Kidney capillary endothelial cell (primary cell): ENCODE measurements at regions not wholly inside any gene's neighbourhood (a gene's known extent, or its start where the extent isn't known, plus 50 kb on each side); places are given as distances from the start of the nearest gene placed in this dataset.
"Not testable (repeated sequence)": the region's sequence is repeated elsewhere in the genome, so short reads cannot be mapped to it uniquely, and the experiment has no call there.

Experiments
- DNase-seq: peaks from one replicate; pipeline ENCODE4 v3.0.0-alpha.2; 2018; ENCODE audit warnings: low spot score

DNA sequence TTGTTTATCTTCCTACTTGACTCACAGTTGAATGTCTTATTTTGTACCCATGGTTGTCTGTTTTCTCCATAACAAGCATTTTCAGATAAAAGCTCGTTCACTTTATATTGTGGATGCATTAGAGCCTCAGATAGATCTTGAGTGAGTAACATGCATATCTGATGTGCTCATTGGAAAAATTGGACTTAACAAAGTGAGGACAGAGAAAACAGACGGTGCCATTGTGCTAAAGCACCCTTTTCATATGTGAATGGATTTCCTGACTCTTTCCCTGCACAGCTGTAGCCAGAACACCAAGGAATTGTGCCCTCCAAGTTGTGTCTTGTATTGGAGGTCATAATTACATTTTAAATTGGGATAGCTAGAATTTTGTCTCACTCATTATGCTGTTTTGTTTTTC is 325.8 kb upstream of the MEF2C start:
- no peak for DNase-seq

DNA sequence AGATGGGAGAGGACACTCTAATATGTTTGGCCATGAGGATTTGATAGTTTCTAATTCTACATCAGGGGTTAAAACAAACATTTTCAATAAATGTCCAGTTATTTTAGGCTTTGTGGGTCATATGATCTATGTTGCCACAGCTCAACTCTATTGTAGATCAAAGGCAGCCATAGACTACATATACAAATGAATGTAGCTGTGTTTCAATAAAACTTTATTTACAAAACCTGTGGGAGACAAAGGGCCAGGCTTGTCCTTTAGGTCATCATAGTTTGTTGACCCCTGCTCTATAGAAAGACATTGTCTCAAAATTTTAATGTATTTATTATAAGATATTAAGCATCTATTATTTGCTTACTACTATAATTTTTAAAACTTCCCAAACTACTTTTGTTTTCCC is 325.4 kb upstream of the MEF2C start:
- DNase-seq = no peak

DNA sequence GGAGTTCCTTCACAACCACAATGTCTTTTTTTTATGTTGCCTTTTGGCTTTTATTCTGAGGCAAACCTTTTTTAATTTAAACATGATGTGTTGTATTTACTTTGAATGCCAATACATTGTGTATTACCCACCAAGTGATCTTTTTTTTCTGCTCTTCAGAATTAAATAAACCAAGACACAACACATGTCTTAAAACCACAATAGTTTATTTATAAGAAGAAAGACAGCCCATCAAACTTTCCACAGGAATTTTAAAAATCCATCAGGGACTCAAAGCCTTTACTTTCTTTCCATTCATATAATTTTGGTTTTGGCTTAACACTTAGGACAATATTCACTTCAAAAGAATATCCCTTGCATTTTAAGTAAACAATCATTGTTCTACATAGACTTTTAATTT is 321.8 kb upstream of the MEF2C start:
- no peak for DNase-seq

DNA sequence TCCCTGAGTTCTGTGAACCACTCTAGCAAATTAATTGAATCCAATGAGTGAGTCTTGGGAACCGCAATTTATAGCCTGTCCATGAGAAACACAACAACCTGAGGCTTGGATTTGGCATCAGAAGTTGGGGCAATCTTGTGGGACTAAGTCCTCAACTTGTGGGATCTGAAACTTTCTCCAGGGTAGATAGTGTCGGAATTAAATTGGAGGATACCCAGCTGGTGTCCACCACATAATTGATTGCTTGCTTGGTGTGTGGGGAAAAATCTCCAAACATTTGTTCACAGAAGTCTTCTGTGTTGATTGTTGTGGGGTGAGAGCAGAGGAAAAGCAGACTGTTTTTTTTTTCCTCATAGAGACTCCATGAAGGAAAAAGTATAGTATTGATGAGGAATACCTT is 320.6 kb upstream of the MEF2C start:
- DNase-seq = no peak

DNA sequence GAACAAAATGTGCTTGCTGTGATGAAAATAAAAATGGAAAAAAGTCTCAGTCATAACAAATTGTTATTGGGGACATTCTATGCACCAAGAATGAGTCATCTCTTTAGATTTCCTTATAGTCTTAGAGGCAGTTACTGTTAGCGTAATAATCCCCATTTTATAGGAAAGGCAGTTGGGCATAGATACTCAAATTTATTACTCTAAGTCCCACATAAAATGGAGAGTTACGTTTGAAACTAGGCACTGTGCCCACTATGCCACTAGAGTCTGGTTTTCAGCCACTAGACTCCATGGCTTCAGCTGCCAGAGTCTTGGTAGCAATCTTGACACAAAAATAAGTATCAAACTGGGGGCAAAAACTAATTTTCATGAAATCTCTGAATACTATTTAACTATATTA is 317.9 kb upstream of the MEF2C start:
- no peak for DNase-seq

DNA sequence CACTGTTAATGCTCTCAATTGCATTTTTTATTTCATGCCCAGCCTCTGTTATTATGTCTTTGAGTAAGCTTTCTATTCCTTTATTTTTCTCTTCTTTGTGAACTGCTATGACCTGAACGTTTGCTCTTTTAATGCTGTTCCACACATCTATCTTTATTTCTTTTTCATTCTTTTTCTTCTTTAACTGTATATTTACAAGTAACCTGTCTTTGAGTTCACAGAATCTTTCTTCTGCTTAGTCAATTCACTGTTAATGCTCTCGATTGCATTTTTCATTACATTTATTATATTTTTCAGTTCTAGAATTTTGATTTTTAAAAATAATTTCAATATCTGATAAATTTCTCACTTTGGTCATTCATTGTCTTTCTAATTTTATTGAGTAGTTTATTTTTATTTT is 316.3 kb upstream of the MEF2C start:
- no peak for DNase-seq

DNA sequence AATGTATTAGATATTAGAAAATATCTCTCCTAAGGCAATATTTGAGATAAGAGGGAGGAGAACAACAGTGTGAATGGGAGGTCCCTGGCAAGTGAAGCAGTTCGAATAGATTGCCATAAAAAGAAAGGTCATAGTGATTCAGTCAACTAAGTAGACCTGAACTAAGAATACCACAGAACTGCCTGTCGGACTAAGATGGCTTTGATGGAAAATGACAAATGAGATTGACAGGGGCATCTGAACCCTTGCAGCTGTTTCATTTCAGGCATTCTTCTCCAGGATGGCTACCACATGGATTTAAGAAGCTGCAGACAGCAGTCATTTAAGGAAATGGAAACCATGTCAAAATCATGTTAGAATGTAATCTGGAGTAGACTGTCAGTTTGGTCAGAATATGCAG is 308.4 kb upstream of the MEF2C start:
- no peak for DNase-seq

DNA sequence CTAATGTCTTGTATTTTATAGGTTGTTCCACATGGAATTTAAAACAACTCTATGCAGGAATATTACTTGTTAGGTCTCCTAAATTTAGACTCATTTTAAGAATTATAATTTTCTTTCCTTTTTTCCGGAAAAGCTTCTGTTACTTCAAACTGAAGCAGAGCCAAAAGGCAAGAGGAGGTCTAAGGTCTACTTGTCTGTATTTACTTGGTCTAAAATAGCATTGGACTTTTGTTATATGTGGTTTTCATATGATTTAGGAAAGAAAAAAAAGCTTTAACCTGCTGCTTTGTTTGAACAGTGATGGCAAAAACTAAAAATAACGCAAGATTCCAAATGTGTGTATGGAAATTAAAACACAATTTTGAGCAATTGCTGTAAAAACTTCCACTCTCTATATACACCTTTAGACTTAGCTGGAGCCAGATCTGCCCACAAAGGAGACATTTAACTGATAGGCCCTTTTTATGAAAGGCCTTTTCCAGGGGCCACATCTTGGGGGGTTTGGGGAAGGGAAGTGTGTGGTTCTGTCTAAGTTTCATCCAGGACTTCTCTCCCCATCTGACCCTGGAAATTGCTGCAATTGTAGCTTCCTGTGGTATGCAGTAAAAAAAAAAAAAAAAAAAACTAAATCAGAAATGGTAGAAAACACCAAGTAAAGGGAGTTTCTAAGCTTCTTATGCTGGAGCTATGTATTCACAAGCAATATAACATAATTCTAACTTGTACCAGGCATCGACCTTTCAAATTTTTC is 307.7 kb upstream of the MEF2C start:
- DNase-seq = no peak

DNA sequence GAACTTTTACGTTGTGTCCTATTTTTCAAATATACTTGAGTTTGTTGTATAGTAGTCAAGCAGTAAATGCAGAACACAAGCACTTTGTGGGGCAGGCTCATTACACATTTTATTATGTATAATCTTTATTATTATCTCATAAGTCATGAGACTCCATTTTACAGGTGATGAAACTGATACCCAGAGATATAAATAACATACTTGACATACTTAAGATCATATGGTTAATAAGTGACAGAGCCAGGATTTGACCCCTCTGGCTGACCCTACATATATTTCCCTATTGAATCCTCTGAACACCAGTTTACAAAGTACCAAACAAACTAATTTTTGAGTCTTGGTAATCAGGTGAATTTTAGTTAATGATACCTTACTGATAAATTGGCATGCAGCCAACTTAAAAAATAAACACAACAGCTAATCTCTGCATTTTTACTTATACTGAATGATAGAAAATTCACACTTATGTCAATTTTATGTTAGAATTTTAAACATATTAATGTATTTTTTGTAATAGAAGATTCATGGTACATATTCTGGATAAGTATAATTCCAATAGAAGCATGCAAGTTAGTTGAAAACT is 305.0 kb upstream of the MEF2C start:
- DNase-seq = no peak

DNA sequence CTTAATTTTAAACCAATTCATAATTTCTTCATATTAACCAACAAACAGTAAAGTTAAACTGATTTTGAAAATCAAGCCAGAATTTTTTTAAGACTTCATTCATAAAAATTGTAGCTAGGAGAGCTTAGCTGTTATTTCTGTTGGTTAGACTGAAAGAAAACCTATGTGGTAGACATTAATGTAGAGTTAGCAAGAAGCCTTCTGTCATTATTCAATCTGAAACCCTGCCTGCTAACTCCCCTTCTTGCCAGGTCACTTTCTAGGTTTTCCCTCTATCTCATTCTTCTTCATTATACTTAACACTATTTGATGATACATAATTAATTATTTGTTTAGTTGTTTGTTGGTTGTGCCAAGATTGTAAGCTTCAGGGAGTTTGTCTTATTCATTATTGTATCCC is 304.3 kb upstream of the MEF2C start:
- no peak for DNase-seq

DNA sequence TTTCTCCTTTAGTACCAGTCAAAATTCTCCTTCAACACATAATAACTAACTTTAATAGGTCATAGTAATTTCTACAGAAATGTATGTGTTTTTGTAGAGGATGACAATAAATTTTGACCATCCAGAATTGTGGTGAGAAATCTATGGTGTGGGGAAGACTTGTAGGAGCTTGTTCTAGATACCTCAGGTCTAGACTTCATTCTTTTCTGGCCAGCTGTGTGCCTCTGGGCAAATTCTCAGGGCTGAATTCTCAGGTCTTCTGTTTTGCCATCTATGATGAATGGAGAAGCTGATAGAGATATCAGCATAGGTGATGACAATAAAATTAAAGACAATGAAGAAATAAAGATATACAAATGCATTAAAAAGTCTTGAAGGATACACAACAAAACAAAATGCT is 298.6 kb upstream of the MEF2C start:
- no peak for DNase-seq

DNA sequence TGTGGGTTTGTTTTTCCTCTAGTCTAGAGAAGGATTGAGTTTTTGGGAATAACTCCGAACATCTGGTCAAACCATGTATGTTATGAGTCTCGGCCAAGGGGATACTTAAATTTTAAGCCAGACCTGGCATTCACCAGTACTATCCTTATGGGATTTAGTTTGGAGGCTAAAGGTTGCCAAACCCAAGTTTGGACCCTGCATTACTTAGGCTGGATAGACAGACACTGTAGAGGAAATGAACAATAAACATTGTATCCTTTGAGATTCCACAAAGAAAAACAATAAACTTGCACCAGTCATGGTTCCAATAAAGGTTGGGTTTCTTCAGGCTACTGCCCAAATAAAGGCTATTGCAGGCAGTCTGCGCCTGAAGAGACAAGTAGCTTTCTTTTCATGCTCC is 296.7 kb upstream of the MEF2C start:
- DNase-seq = no peak

DNA sequence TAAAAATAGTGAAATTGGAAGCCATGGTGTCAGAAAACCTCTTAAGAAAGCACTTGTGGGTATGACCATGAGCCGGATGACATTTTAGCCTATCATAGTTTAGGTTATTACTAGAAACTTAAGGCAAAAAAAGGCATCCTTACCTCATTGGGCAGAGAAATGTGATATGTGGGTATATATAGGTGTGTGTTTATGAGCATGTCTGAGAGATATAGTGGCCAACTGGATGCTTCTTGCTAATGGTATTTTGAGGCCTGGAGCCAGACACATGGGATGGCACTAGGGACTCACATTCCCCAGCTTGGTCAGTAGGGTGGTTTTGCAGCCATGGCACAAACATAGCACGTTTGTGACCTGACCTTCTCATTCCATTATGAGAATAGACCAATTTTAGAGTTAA is 295.6 kb upstream of the MEF2C start:
- DNase-seq = no peak

DNA sequence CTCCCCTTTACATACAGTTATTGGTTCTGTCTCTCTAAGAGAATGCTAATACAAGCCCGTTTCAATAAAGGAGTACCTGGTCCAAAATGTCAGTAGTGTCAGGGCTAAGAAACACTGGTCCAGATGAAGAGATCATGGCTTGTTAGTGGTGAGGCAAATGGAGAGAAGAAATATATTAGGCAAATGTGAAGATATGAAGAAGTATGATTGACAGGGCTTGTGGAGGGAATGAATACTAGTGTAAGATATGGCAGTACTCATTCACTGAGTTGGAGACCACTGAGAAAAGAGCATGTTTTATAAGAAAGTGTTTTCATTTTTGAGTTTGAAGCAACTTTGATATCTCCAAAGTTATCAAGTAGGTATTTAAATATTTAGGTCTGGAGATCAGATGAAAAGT is 290.5 kb upstream of the MEF2C start:
- no peak for DNase-seq

DNA sequence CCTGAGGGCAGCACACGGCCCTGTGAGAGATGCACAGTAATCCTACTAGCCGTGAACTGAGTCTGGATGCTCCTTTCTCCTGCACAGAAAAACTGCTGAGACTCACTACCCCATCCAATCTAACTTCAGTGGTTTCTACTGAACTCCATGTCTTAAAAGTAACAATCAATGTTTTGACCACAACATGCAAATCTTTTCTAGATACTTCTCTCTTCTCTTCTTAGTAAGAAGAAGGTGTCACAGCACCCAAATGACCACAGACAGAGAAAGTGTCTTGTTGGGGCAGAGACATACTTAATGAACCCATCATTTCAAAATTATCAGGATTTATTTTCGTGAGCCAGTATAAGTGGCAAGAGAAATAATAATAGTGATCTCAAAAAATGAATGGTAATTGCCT is 285.8 kb upstream of the MEF2C start:
- no peak for DNase-seq

DNA sequence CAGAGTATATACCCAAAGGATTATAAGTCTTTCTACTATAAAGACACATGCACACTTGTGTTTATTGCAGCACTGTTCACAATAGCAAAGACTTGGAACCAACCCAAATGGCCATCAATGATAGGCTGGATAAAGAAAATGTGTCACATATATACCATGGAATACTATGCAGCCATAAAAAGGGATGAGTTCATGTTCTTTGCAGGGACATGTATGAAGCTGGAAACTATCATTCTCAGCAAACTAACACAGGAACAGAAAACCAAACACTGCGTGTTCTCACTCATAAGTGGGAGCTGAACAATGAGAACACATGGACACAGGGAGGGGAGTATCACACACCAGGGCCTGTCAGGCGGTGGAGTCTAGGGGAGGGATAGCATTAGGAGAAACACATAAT is 281.7 kb upstream of the MEF2C start:
- DNase-seq = not testable (repeated sequence)

DNA sequence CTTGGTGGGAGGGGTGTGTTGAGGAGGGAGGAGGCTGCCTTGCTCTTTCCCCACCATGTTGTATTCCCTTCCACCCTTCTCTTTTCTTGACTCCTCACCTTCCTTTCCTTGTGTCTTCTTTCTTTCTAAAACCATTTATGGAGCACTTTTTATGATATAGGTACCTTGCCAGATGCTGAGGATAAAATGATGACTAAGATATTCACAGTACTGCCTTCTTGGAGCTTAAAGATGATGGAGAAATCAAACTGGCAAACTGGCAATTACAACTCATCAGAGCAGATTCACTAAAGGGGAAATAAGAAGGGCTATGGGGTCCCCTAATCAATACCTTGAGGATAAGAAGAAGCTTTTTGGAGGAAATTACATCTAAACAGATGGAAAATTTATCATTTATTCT is 273.2 kb upstream of the MEF2C start:
- DNase-seq = no peak

DNA sequence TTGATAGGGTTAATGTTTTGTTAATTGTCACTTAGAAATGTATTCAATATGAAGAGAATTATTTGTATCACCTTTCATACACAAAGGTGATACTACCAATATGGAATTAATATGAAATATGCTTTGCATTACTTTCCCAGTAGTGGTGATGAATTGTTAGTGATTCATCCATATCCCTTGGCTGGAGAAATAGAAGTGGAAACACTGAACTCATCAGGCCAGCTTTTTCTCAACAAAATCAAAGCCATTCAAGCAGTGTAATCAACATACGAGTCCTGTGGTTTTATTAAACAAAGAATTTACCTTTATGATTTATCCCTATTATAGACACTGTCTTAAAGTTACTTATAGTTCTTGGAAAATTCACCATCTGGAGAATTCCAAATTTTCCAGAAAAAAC is 264.0 kb upstream of the MEF2C start:
- DNase-seq = no peak

DNA sequence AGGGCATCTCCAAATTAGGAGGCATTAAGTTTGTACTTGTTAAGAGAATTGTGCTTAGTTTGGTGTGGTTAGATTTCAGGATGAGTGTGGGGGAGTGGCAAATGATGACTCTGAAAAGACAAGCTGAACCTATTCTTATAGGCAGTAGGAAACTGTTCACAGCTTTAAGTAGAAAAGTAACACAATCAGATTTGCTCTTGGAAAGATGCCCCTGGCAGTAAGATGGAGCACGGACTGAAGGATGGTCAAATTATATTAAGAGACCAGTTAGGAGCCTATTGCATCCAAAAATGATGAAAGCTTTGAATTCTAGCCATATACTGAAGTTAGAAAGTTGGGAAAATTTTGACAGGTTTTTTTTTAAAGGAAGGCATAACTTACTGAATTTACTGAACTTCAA is 254.2 kb upstream of the MEF2C start:
- DNase-seq = no peak

DNA sequence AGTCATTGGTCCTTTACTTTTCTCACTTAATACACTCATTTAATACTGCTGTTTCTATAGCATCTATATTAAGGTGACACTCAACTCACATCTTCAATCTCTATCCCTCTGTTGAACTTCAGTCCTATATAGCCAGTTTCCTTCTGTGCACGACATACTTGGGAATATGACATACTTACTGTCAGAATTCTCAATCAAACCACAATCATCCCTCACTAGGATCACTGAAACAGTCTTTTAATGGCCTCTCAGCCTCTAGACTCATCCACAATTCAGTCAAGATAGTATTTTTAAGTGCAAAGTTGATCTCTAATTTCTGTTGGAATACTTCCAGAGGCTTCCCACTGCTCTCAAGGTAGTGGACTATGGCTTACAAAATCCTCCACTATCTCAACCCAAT is 251.0 kb upstream of the MEF2C start:
- no peak for DNase-seq

DNA sequence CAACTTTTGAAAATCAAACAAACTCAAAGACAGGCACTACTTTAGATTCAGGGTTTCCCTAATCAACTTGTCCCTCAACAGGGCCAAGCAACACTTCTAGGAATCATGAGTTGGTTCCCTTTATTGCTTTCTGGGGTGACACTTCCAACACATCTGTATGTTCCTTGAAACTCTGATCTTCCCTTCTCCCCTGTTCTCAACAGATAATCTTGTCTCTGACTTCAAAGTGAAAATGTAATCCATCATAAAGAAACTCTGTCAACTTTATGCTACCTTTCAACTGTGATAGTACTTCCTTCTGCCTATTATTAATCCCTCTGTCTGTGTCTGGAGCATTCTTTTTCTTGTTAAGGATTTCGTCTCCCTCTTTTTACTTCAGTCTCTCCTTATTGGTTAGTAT is 250.1 kb upstream of the MEF2C start:
- DNase-seq = no peak

DNA sequence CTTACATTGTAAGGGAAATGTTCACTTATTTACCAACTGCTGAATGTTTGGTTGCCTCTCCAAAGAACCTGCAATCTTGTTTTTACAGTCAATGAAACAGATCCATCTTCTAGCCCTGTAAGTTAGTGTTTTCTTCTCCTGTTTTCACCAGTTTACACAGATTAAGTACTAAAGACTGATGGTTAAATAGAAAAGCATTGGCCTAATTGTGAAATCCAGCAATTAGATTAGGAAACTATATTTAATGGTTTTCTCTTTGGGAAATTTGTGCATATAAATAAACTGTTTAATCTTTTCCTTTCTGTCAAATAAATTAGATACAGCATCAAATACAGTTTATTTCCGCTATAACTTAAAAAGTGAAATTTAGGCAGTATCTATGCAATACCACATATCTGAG is 247.9 kb upstream of the MEF2C start:
- no peak for DNase-seq

DNA sequence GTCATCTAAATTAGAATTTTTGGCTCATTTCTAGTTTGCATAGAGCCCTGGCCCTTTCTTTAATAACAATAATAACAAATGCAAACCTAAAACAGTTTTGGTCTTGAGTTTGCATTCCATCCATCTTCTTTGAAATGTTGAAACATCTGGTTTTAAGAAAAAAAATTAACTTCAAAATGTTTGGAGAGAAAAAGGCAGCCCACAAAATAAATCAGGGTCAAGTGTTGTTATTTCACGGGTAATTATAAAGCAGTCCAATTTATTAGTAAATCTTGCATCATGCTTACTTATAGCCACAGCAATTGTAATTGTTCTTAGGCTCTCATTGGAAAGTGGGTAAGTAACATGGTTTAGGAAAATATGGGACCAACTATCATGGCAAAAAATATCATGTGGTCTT is 247.0 kb upstream of the MEF2C start:
- no peak for DNase-seq

DNA sequence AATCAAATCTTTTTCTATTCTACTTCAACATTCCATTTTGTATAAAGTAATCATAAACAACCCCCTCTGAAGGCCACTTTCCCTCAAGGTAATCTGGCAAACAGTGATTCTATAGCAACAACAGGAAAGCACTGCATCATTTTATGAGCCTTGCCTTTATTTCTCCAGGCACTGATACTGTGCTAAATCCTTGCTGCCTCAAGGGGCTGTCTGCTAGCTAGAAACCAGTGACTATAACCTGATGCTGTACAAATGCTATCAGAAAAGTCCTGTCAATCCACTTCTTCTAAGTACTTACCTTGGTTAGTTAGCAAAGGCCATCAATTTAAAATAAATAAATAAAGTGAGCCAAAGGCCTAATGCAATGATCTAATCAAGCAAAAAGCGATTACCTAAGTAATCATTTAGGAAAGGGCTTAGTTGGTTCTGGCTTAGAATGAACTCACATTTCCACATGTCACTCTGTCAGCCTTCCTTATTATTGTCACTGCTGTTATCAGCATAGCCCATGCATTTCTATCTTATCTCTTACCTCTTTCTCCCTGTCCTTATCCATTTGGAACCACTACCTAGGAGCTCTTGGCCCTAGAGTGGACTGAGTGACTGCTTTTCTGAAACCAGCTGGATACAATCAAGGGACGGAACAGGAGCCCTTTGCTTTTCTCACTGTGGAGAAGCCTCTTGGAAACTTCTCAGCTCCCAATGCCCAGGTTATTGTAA is 246.1 kb upstream of the MEF2C start:
- no peak for DNase-seq
